Loucy (cell line): ENCODE measurements at regions not wholly inside any gene's neighbourhood (a gene's known extent, or its start where the extent isn't known, plus 50 kb on each side); places are given as distances from the start of the nearest gene placed in this dataset.

Experiments
- CTCF ChIP-seq: fragments of 200-600 bp; sonication (generic); conservative IDR thresholded peaks from 2 replicates; pipeline ENCODE4 v1.5.1; 2014; ENCODE audit warnings: mild to moderate bottlenecking, antibody characterized with exemption, low read length
- EZH2phosphoT487 ChIP-seq: fragments of 200-600 bp; IDR thresholded peaks from 2 replicates; pipeline ENCODE4 v1.6.1; 2018; ENCODE audit warnings: antibody characterized with exemption, mild to moderate bottlenecking, moderate library complexity, borderline replicate concordance

GRCh38 chr2:59399126-59399525 lies 1154.3 kb downstream of the BCL11A start:
- TF ChIP-seq CTCF = no peak
- TF ChIP-seq EZH2phosphoT487 = no peak
